Endothelial cell of hepatic sinusoid (primary cell): ENCODE measurements at regions not wholly inside any gene's neighbourhood (a gene's known extent, or its start where the extent isn't known, plus 50 kb on each side); places are given as distances from the start of the nearest gene placed in this dataset.

Experiments
- in situ Hi-C: cut with HindIII; loops from 2 replicates; pipeline ENCODE4 v1.10.0; 2017; ENCODE audit warnings: low sequenced_read_pairs

DNA sequence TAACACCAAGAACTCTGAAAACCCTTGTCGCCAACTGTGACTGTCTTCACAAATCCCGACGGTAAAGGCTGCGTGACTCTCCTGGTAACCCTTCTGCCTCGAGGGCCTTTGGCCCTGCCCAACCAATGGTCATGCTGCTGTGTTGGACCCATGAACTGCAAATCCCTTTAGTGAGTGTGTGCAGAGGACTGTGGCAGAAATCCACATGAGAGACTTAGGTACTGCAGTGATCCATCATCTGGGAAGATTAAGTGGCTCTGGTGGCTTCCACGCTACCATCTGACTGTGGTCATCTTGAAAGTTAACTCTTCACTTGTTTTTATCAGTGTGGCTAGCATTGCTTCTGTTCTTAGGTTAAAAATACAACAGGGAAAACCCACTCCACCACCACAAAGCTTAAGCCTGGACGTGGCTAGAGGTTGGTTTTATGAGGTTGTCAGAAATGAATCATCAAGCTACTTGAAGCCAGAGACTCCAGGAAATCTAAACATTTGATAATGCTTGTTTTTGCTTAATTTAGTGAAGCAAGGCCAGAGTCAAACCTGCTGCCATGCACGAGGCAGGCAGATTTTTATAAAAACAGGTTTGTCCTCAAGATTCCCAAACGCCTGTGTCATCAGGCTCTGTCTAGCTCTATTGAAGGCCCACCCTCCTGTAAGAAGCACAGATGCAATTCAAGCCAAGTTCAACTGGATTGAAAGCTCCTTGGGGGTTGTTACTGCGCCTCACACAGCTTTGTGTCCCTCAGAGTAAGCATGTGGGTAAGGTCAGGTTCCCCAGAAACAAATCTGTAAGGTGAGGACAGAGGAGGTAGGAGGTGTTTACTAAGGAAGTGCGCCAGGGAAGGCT lies 52.7 kb upstream of the ERCC6L2 start:
- in situ Hi-C loops, result loop anchor here (5.0 kb wide), 1 partner anchor 51 kb away; no protein-coding TSS in a partner anchor

DNA sequence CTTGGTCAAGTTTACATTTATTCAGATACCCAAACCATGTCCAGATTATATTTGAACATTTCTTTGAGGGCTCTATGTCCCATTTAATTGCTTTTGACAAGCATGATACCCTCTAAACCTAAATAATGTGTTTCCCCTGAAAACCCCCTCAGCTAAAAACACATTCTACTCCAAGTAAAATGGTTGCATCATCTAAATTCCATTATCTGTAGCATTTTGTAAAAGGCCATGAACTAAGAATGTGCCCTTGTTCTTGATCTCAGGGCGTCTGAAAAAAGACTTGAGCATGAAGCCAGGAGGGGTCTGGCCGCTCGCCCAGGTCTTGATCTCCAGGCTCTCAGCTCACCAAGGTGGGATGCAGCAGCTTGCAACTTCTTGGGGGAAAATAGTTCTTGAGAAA lies 53.5 kb upstream of the ERCC6L2 start:
- in situ Hi-C loops, result loop anchor here (5.0 kb wide), 1 partner anchor 50 kb away; no protein-coding TSS in a partner anchor

DNA sequence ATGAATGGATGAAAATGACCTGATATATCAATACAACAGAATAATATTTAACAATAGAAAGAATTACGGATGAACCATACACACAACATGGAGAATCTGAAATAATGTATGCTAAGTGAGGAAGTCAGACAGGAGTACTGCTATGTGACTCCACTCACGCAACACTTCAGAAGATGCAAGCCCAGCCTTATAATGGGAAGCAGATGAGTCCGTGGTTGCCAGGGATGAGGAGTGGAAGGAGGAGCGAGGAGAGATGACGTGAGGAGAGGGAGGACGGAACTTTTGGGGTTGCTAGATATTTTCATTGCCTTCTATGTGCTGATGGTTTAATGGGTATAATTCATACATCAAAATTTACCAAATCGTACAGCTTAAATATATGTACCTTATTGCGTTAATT lies 55.4 kb upstream of the ERCC6L2 start:
- in situ Hi-C loops, result loop anchor here (5.0 kb wide), 1 partner anchor 48 kb away; no protein-coding TSS in a partner anchor

DNA sequence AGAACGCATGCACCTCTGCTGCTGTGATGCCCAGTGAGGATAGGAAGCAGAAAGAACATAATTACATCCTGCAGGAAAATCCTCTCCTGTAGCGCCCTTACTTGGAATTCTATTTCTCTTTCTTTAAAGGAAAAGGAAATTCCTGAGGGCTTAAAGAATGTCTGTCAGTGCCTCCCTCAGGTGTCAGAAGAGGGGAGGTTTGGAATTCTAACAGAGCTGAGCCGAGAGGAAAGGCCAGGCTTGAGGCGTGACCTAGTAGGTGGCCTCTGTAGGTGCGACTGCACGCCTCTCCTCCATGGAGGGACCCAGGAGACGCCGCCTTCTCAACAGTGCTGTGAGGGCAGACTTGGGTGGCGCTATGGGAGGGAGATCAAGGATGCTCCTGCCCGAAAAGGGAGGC lies 55.9 kb upstream of the ERCC6L2 start:
- in situ Hi-C loops, result loop anchor here (5.0 to 10.0 kb wide), 2 partner anchors 47 to 55 kb away; partner anchors contain the start of gene ERCC6L2

DNA sequence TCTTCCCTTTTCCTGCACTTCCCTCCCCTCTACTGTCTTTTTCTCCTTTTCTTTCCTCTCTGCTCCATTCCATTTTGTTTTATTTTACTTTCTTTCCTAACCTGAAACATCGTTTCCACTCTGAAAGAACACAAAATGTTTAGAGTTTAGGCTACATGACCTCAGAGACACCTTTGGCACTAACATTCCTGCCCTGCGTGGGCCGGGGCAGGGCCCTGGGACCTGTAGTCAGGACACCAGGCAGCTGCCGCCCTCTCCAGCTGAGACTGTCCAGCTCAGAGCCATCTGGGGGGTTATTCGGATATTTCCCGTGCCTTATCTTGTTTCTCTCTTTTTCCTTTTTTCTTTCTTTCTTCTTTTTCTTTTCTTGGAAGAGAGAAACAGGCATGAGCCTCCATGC lies 58.3 kb upstream of the ERCC6L2 start:
- in situ Hi-C loops, result loop anchor here (10.0 kb wide), 1 partner anchor 58 kb away; the partner anchor contains the start of gene ERCC6L2

DNA sequence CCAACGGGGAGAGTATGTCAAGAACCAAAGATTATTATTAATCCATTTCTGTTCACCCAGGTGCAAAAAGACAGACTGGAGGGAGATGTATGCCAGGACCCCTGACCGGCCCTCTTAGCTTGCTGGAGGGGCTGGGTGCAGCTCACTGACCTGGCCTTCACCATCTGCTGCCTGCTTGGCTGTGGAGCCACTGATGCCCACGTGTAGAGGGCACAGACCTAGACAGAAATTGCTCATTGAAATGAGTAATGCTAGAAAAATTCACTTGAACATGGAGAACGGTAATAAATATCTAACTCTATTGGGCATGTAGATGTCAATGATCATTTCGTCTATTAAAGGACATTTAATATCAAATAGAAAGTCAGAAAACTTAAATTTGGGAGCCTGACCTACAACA lies 58.8 kb upstream of the ERCC6L2 start:
- in situ Hi-C loops, result loop anchor here (10.0 kb wide), 1 partner anchor 58 kb away; the partner anchor contains the start of gene ERCC6L2

DNA sequence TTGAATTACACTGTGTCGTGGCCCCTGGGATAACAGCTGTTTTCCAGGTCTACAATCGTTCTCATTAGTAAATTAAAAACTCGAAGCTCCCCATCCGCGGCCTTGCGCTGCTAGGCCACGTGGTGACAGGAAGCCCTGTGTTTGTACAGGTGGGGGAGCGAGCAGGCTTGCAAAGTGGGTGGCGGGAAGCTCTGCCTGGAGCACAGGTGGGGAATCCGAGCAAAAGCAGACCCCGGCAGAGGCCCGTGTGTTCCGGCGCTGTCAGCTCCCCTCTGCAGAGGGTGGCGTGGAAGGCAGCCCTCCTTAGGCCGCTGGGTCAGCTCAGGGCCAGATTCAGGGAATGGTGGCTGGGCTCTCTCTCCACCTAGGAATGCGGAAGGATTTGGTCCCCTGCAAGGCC lies 59.5 kb upstream of the ERCC6L2 start:
- in situ Hi-C loops, result loop anchor here (10.0 kb wide), 1 partner anchor 59 kb away; the partner anchor contains the start of gene ERCC6L2

DNA sequence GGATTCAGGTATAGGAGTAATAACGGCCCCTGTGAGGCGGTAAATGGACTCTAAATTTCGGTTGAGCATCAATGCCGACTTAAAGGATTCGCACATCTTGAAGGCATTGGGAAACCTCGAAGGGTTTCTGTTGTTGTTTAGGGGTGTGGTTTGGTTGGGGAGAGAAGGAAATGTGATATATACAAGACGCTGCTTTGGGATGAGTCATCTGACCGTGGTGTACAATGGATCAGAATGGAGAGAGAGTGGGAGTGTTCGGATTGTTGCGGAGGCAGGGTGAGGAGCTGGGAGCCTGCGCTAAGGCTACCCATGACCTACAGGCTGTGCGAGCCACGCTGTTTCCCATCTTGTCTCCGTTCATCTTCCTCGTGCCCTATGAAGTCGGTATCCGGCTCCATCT lies 60.4 kb upstream of the ERCC6L2 start:
- in situ Hi-C loops, result loop anchor here (10.0 kb wide), 1 partner anchor 60 kb away; the partner anchor contains the start of gene ERCC6L2

DNA sequence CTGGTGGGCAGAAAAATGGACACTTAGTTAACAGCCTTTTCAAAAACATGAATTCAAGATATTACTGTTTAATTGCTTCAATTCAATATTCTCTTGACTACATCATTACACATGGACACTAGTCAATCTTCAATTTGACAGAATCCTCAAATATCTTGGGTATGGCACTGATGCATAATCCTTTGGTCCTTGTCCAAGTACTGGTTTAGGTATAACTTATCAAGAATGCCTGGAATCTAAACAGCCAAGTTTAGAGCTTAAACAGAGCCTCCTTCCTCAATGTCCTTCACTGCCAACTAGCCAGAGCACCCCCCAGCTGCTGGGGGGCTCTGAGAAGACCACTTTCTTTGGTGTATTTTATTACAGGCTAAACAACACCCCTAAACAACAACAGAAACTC lies 61.6 kb upstream of the ERCC6L2 start:
- in situ Hi-C loops, result loop anchor here (10.0 kb wide), 1 partner anchor 61 kb away; the partner anchor contains the start of gene ERCC6L2

DNA sequence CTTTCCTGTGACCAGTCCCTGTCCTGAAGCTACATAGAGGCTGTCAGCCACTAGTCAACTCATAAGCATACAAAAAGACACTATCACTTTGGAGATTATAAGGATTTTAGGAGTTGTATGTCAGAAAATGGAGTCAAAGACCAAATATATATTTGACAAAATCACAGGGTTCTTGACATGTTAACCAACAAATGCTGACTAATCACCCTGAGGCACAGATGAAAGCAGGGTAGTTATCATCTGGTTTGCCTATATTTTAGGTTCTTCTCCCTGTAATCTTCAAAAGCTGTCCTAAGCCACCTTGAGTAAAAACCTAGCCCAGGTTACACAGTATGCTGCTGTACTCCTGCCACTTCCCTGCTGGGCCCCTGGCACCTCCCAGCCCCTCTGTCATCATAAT lies 64.7 kb upstream of the ERCC6L2 start:
- in situ Hi-C loops, result loop anchor here (10.0 kb wide), 1 partner anchor 64 kb away; the partner anchor contains the start of gene ERCC6L2

DNA sequence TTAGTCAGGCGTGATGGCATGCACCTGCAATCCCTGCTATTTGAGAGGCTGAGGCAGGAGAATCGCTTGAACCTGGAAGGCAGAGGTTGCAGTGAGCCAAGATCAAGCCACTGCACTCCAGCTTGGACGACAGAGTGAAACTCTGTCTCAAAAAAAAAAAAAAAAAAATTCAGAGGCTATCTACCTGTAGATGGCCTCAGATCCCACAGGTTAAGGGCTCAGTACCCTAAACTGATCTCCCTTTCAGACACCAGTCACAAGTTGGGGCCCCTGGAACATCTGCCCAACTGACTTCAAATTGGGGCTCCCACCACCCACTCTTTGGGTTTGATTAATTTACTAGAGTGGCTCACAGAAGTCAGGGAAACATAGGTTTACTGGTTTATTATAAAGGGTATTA lies 65.4 kb upstream of the ERCC6L2 start:
- in situ Hi-C loops, result loop anchor here (10.0 kb wide), 1 partner anchor 65 kb away; the partner anchor contains the start of gene ERCC6L2

DNA sequence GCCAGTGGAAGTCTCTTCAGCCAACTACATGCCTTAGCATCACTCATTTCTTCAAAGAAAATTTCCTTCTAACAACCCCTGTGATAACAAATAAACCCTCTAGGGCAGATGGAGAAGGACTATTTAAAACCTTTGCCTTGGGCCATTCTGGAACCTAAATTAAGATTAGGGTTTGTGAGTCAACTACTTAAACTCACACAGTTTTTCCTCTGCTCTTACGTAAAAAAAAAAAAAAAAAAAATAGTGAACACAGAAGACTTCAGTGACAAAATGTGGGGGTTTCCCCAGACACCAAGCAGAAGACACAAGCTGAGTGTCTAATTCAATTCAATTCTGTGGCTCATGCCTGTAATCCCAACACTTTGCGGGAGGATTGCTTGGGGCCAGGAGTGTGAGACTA lies 65.8 kb upstream of the ERCC6L2 start:
- in situ Hi-C loops, result loop anchor here (10.0 kb wide), 1 partner anchor 65 kb away; the partner anchor contains the start of gene ERCC6L2

DNA sequence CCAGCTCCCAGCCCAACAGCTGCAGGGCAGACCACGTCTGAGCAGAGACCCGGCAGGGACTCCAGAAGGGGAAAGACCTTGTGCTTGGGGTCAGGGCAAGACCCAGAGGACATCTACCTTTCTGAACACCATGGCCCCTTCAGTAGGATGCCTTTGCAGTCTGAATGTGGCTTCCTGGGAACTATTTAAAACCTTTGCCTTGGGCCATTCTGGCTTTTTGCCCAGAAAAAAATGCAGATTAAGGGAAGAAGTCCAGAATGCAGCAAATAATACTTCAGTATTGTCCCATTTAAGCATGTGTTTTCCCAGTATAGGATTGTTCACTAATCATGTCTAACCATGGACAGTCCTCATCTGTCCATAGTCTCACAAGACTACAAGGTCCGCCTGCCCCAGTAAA lies 67.5 kb upstream of the ERCC6L2 start:
- in situ Hi-C loops, result no loop called here

DNA sequence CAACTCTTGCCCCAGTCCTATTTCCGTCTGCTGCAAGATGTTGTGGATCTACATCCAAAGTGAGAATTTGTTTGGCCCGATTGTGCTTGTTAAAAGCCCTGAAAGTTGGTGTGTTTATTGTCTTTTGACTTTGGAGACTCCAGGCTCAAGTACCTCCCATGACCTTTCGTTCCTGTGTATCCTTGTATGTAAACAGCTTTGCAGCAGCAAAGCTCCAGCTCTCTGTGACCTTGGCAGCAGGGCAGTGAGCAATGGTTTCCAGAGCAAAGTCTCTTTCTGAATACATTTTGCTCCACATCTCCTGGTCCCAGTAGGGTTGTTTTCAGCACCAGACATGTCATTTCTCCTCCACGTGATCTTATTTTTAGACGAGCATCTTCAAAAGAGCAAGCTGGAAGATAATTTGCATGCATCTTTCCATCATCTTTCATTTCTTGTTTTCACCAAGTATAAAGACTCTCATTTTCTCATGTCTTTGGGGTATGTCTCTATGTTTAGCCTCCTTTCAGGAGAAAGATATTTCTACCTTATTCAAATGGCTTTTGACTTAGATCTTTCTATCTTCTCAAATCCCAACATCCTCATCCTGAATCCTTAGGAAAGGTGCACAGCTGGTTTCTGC lies 68.1 kb upstream of the ERCC6L2 start:
- in situ Hi-C loops, result no loop called here

DNA sequence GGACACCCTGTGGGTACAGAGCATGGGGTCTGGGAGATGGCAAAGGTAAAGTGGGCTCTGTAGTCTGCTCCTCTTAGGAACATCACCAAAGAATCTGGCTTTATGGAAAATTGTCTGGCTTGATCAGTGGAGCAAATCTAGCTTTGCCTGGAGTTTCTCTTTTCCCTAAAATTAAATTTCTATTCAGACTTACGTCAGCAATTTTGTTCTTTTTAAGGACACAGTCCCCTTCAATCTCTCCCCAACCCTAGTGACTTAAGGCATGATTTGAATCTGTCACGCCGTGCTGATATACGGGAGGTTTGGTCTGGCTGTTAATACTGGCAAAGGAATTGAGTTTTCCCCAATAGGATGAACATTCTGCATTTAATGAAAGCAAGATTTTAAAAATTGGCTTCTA lies 72.3 kb upstream of the ERCC6L2 start:
- in situ Hi-C loops, result no loop called here

DNA sequence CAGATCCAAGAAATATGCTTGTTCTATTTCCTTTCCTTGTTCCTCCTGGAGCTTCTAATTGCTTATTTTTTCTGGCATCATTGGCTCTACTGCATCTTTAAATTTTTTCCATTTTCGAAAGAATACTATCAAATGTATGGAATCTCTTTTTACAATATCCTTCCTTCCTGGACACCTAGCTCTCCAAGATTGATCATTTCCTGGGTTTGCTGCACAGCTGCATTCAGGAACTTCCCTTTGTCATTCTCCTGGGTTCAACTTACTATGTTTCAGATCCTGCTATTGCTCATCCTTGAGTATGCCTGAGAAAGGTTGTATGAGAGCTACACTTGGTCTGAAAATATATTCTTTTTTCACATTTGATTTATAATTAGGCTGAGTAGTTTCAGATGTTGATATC lies 73.7 kb upstream of the ERCC6L2 start:
- in situ Hi-C loops, result no loop called here

DNA sequence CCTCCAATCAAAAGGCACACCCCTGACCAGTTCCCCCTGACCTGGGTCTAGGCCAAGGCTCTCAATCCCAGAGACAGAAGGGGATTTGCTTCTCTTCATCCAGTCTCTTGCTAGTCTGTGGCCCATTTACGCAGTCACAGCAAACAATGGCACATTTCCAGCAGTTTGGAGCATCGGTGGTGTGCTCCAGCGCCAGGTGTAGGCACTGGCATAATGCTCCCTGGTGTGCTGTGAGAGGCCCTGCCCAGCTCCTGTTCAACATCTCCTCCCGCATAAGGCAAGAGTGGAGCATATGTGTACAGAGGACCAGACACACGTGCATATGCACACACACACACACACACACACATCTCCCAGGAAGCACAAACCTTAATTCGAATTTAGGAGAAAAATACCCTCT lies 79.5 kb upstream of the ERCC6L2 start:
- in situ Hi-C loops, result no loop called here

DNA sequence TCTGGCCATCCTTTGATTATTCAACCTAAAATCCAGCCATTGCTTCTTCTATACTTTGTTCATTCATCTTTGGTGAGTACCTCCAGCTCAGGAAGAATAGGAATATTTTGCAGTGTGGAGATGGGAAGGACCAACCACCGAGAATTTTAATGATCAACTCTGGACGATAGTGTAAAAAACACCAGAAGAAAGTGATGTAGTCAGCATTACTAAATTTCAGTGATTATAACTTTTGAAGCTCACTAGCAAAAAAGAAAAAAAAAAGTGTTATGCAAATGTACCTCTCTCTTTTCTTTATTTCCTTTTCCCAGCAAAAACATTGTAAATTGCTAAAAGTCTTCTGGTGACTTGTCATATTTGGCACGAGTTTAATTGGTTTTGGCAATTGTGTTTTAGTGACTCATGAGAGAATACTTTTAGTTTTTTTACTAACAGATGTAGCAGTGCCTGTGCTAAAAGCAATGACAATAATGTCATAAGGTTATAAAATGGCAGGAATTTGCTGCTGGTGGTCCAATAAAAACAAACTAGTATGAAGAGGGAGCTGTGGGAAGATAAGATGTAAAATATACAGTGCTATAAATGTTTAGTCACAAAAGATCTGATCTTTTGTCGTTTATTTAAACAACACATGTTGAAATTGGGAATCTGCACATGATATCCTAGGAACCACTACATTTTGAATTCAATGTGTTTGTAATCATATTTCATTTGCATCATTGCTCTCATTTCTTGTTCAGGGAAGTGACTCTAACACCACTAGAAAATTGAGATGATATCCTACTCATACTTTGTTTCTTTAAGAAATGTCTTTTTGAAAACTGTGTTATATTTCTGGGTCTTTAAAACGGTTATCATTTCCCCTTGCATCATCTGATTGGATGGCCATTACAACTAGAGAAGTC lies 81.3 kb upstream of the ERCC6L2 start:
- in situ Hi-C loops, result no loop called here

DNA sequence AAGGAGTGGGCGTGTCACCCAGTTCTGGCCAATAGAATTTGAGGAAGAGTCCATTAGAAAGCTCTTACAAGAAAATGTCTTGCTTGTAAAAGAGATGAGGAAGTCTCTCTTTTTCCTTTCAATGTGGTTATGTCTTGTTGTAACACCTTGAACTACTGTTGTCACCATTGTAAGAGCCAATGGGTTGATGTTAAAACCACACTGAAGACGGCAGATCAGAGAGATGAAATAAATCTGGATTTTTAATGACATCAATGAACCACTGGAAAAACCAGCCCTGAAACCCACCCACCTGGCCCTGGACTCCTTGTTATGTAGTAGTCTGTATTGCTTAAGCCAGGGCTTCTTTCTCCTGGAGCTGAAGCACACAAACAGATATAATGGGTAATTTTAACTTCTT lies 83.8 kb upstream of the ERCC6L2 start:
- in situ Hi-C loops, result no loop called here

DNA sequence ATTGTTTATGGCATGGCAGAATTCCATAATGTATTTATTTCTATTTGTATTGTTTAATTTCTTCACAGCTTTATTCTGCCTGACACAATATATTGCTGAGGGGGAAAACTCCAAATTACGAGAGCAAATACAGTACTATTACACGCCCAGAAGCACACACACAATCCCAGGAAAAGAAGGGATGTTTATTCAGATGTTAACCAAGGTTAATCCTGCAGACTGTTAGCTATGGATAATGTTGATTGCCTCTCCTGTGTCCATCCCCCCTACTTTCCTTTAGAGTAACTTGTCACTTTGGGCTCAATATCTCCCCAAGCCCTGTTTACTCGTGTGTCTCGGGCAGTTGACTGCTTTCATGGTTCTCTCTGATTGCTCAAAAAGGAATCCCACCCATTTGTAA lies 84.2 kb upstream of the ERCC6L2 start:
- in situ Hi-C loops, result no loop called here
